ENCODE measurements at regions not wholly inside any gene's neighbourhood (a gene's known extent, or its start where the extent isn't known, plus 50 kb on each side); places are given as distances from the start of the nearest gene placed in this dataset.

DNA sequence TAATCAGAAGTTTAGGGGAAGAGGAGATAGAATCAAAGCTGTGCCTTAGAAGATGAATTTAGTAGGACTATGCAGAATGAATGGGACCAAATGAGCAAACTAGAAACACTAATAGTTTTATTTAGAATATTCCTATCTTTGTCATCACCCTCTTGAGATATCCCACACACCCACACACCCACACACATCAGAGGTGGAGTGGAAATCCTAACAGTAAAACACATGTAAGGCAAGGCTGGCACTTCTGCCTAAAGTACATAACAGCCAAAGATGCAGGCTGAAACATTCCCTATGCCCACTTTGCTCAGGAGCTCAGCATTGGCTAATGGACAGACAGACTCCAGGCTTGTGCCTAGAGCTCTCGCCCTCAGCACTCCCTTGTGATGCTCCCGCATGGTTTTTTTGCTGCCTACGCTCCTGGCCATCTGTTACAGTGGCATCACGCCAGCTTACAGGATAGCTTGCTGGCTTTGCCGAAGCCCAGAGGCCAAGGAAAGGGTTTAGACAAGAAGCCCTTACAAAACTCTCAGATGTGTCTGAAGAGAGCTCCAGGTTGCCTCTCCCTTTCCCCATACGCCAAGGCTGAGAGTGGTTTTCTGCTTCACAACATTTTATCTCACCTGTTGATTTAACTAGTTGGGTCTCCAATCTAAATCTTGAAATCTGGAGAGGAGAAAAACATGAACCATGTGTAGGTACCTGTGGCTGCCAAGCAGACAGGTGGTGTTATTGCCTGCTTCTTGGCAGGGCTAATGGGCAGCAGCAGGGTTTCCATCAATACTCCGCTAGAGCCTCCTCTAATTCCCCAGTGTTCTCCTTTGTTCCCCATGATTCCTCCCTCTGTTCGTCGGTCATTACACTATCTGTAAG is 282.6 kb upstream of the ID4 start:
- DNase-seq (ENCODE audit: low read depth, low spot score), result no peak
- TF ChIP-seq, protein P1, sequence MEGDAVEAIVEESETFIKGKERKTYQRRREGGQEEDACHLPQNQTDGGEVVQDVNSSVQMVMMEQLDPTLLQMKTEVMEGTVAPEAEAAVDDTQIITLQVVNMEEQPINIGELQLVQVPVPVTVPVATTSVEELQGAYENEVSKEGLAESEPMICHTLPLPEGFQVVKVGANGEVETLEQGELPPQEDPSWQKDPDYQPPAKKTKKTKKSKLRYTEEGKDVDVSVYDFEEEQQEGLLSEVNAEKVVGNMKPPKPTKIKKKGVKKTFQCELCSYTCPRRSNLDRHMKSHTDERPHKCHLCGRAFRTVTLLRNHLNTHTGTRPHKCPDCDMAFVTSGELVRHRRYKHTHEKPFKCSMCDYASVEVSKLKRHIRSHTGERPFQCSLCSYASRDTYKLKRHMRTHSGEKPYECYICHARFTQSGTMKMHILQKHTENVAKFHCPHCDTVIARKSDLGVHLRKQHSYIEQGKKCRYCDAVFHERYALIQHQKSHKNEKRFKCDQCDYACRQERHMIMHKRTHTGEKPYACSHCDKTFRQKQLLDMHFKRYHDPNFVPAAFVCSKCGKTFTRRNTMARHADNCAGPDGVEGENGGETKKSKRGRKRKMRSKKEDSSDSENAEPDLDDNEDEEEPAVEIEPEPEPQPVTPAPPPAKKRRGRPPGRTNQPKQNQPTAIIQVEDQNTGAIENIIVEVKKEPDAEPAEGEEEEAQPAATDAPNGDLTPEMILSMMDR (IDR thresholded peaks at IDR 0.05; ENCODE audit: insufficient read depth, low read length, missing control alignments), result no peak

GRCh38 chr6:19557191-19557590 is 280.0 kb upstream of the ID4 start:
- TF ChIP-seq, protein P1 (IDR thresholded peaks at IDR 0.05; ENCODE audit: insufficient read depth, low read length, missing control alignments), result no peak
- ChIA-PET POLR2A (no interaction called here), CTCF (no interaction called here)
- H3K4me3 ChIP-seq (ENCODE audit: low read depth, low read length), result no peak overlapping the region
- DNase-seq (ENCODE audit: low read depth, low spot score), result no peak

More for the DNA sequence above, 282.6 kb upstream of the ID4 start:
- ChIA-PET CTCF (no interaction called here), POLR2A (no interaction called here)
- H3K4me3 ChIP-seq (ENCODE audit: low read depth, low read length), result no peak overlapping the region

- POLR2A ChIA-PET, result no interaction called here
- TF ChIP-seq, protein P1 (IDR thresholded peaks at IDR 0.05; ENCODE audit: insufficient read depth, low read length, missing control alignments), result no peak
- no peak overlapping the region for H3K4me3 ChIP-seq (ENCODE audit: low read depth, low read length)
- no peak for DNase-seq (ENCODE audit: low read depth, low spot score)
- CTCF ChIA-PET, result no interaction called here
These were observed 279.0 kb upstream of the ID4 start for GRCh38 chr6:19558201-19558600.

DNA sequence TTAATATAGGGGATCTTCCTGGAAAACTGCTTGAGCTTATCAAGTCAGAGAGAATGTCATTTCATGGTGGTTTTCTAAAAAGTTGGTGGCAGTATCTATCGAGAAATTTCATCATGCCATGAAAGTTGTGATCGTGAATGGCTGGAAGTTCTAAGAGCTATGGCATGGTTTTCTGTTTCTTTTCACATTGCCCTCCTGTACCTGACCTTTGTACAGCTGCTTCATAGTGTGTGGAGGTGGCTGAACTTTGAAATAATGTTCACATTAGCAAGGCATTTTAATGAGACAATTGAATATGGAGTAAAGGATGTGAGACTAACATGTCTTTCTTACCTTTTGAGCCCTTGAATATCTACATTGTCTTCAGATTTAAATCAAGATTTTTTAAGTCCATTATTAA is 278.2 kb upstream of the ID4 start:
- no peak overlapping the region for H3K4me3 ChIP-seq (ENCODE audit: low read depth, low read length)
- ChIA-PET POLR2A (no interaction called here), CTCF (no interaction called here)
- DNase-seq (ENCODE audit: low read depth, low spot score), result no peak
- TF ChIP-seq, protein P1 (IDR thresholded peaks at IDR 0.05; ENCODE audit: insufficient read depth, low read length, missing control alignments), result no peak

- DNase-seq (ENCODE audit: low read depth, low spot score), result no peak
- POLR2A ChIA-PET, result no interaction called here
- TF ChIP-seq, protein P1 (IDR thresholded peaks at IDR 0.05; ENCODE audit: insufficient read depth, low read length, missing control alignments), result no peak
- H3K4me3 ChIP-seq (ENCODE audit: low read depth, low read length), result no peak overlapping the region
- CTCF ChIA-PET, result no interaction called here
These were observed 274.7 kb upstream of the ID4 start for GRCh38 chr6:19562468-19562867.

GRCh38 chr6:19569563-19569962 is 267.6 kb upstream of the ID4 start:
- CTCF ChIA-PET, result no interaction called here
- TF ChIP-seq, protein P1 (IDR thresholded peaks at IDR 0.05; ENCODE audit: insufficient read depth, low read length, missing control alignments), result no peak
- POLR2A ChIA-PET, result no interaction called here
- no peak for DNase-seq (ENCODE audit: low read depth, low spot score)
- H3K4me3 ChIP-seq (ENCODE audit: low read depth, low read length), result no peak overlapping the region

All from AG04449 (cell line).